Activated naive CD4-positive, alpha-beta T cell treated with anti-CD3 and anti-CD28 coated beads, Interleukin-2, amount 10 ng/mL, durations not matched to agents 7 days and 5 days (primary cell): ENCODE measurements at regions not wholly inside any gene's neighbourhood (a gene's known extent, or its start where the extent isn't known, plus 50 kb on each side); places are given as distances from the start of the nearest gene placed in this dataset.

Experiments used
- CTCF ChIA-PET: fragments of 350-600 bp; sonication (Branson Sonifier 250); formaldehyde crosslinking; loops from one replicate; lab custom pipeline; 2021; ENCODE audit warnings: antibody characterized with exemption; lab: Charles Lee
- DNase-seq: peaks from one replicate; pipeline ENCODE4 v3.0.0-alpha.2; 2020
- H3K27ac Mint-ChIP-seq: one replicate; pipeline ENCODE4 v1.8.0; 2021; ENCODE audit warnings: mild to moderate bottlenecking, moderate library complexity, mixed read lengths
- H3K27me3 Mint-ChIP-seq: one replicate; pipeline ENCODE4 v1.8.0; 2021; ENCODE audit warnings: mild to moderate bottlenecking, mixed read lengths
- H3K36me3 Mint-ChIP-seq: one replicate; pipeline ENCODE4 v1.8.0; 2021; ENCODE audit warnings: mixed read lengths
- H3K4me1 Mint-ChIP-seq: one replicate; pipeline ENCODE4 v1.8.0; 2021; ENCODE audit warnings: mixed read lengths
- H3K4me3 Mint-ChIP-seq: one replicate; pipeline ENCODE4 v1.8.0; 2021; ENCODE audit warnings: mild to moderate bottlenecking, moderate library complexity, mixed read lengths
- H3K9me3 Mint-ChIP-seq: one replicate; pipeline ENCODE4 v1.8.0; 2021; ENCODE audit warnings: mixed read lengths

DNA sequence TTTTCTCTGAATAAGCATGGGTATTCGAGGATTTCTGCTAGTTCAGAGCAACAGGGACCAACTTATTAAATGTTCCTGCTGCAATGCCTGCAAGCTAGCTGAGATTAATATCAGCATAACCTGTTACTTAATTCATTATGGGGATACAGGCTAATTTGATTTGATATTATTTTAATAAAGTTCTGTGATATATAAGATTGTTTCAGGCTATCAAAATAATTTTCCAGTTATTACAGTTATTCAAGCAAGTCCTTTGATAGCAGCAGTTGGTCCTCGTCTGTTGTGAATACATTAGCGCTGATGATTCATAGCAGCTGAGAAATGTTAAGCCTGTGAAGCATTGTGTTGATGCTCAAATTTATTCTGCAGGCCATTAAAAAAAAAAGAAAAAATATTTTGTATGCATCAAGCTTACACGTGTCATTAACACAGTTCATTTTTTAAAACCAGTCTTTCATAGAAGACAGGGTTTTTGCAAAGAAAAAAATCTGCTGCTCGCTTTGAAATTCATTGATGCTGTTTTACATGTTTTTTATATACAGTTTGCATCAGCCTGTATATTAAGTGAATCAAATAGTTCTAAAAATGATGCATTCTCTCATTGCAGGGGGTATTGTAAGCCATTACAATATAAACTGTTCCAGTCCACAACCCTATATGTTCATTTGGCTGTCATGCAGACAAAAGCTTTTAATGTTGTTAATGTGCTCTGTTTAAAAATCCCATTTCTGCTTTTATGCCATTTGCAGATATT, 482.5 kb downstream of the BCL11A start:
- Mint-ChIP-seq H3K4me3 (no peak overlapping the region), H3K27me3 (peaks cover 3% of the 10 kb centered on the region), H3K9me3 (no peaks in the 10 kb centered on the region), H3K4me1 (no peaks in the 10 kb centered on the region), H3K36me3 (no peaks in the 10 kb centered on the region), H3K27ac (no peak overlapping the region)
- CTCF ChIA-PET = no interaction called here
- no peak for DNase-seq

DNA sequence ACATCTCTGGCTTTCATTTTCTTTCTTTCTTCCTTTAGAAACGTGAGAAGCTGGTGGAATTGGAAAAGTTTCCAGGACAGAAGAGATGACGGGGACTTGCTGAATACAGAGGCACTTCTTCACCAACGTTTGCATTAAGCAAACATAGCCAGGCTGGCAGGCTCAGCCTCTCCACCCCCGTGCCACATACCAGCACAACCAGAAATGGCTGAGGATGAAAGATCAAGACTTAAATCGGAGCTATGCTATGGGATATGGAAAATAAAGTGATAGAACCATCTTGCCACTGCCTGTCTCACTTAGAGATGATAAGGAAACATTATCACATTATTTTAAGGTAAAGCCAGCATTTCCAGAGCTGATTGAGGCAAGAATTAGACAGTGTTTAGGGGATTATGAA, 483.3 kb downstream of the BCL11A start:
- Mint-ChIP-seq H3K36me3 (no peaks in the 10 kb centered on the region), H3K27me3 (peaks cover 3% of the 10 kb centered on the region), H3K9me3 (no peaks in the 10 kb centered on the region), H3K4me3 (no peak overlapping the region), H3K27ac (no peak overlapping the region), H3K4me1 (no peaks in the 10 kb centered on the region)
- CTCF ChIA-PET = no interaction called here
- DNase-seq = no peak

DNA sequence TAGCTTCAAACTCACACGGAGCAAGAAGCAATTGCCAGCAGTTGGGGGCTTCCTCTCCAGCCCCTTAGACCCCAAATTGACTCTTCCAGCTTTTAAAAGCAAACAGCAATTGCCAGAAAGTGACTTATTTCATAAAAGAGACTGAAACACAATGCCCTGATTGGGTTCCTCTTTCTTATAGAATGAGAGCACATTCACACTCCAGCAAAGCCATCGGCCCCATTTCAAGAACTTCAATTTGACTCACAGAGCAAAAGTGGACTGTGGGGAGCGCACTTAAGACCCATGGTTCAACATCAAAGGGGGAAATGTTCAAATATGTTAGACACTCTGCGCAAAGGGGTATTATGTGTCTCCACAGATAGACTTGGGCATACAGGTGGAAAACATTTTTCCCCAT, 484.7 kb downstream of the BCL11A start:
- H3K27ac Mint-ChIP-seq = no peak overlapping the region
- no peaks in the 10 kb centered on the region for H3K4me1 Mint-ChIP-seq
- no peak for DNase-seq
- no peaks in the 10 kb centered on the region for H3K36me3 Mint-ChIP-seq
- no peaks in the 10 kb centered on the region for H3K9me3 Mint-ChIP-seq
- H3K4me3 Mint-ChIP-seq = no peak overlapping the region
- CTCF ChIA-PET = no interaction called here
- peaks cover 7% of the 10 kb centered on the region for H3K27me3 Mint-ChIP-seq

DNA sequence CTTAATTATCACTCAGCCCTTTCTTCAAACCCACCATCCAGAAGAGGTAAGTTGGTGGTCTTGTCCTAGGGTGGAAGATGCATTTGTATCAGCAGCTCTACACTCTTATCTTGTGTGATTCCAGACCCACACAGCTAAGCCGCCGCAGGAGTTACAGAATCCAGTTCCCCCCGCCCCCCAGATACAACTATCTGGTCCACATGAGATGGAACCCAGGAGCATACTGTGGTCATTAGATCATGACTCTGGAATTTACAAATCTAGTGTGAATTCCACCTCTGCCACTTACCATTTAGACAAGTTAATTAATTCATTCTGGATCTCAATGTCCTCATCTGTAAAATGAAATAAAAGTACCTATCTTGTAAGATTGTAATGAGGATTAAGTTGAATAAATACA, 486.4 kb downstream of the BCL11A start:
- no peak for DNase-seq
- Mint-ChIP-seq H3K27me3 (peaks cover 7% of the 10 kb centered on the region), H3K27ac (no peak overlapping the region), H3K36me3 (no peaks in the 10 kb centered on the region), H3K4me3 (no peak overlapping the region), H3K4me1 (no peaks in the 10 kb centered on the region), H3K9me3 (no peaks in the 10 kb centered on the region)
- CTCF ChIA-PET = no interaction called here

DNA sequence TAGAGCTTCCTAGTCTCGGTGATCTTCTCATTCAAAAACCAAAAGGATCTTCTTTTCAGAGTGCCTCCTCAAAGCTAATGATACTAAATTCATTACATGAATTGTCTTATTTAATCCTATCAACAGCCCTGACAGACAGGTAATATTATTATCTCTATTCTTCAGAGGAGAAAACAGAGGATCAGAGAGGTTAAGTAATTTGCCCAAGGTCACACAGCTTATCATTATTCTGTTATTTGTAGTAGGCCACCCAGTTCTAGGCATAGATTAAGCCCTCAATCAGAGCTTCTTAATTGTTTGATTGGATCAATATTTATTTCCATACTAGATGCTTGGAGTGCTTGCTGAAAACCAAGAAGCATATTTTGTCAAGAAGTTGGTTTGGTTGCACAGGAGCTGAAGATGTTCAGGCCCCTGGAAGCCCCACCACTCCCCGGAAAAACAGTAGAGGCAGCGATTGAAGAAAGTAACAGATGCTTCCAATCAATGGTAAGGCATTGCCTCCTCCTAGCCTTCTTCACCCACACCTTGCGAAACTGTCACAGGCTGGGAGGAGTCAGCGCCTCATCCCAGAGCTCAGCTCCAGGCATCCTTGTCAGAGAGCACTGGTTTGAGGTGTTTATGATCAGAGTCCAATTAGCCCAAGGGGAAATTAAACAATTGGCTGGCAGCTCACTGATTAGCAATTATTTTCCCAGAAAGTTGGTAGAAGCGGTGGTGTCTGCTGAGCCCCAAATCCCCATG, 487.2 kb downstream of the BCL11A start:
- Mint-ChIP-seq H3K36me3 (no peaks in the 10 kb centered on the region), H3K27me3 (peaks cover 4% of the 10 kb centered on the region), H3K4me3 (no peak overlapping the region), H3K4me1 (no peaks in the 10 kb centered on the region), H3K27ac (no peak overlapping the region), H3K9me3 (no peaks in the 10 kb centered on the region)
- no peak for DNase-seq
- CTCF ChIA-PET = no interaction called here

DNA sequence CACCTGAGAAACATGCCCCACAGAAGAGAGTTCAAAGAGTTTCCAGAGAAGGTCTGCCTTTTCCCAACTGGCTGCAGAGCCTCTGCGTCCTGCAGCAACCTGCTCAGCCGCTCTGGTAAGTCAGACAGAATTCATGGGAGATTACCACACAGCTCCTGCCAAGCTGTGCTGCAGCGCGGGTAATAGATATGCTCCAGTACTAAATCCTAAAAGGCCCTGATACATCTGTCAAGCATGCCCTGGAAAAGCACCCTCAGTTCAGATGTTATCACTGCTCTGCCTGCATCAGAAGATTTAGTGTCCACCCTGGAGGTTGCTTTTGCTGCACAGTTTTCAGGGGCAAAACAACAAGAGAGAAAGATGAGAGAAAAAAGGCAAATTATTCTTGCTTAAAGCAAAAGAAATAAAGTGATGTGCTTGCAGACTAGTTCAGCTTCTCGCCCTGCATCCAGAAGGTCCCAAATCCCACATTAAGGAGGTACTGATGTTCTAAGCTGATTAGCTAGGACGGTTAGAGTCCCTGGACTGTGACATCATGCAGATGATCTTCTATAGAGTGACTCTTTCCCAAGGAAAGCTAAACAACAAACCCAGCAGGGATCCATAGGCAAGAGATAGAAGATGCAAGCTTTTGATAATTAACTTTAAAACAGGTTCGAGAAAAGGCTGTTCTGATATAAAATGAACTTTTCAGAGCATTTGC, 488.6 kb downstream of the BCL11A start:
- H3K36me3 Mint-ChIP-seq = no peaks in the 10 kb centered on the region
- H3K4me1 Mint-ChIP-seq = no peaks in the 10 kb centered on the region
- no peak for DNase-seq
- no peak overlapping the region for H3K4me3 Mint-ChIP-seq
- CTCF ChIA-PET = no interaction called here
- no peak overlapping the region for H3K27ac Mint-ChIP-seq
- H3K9me3 Mint-ChIP-seq = no peaks in the 10 kb centered on the region
- H3K27me3 Mint-ChIP-seq = peaks cover 4% of the 10 kb centered on the region

DNA sequence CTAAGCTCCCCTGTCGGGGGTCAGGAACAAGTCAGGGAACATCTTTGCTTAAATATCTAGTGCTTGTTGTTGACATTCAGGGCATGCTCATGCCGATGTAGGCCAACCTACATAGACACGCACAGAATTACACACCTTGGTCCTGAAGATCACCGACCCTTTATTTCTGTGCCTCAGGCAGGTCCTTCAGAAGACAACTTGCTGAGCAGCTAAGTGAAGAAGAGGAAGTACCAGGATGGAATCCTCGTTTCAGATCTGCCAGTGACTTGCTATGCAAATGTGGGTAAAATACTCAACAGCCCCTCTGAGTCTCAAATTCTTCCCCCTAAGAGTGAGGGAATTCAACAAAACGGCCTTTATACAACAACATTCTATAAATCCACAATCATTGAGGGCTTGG, 494.7 kb downstream of the BCL11A start:
- Mint-ChIP-seq H3K4me1 (no peaks in the 10 kb centered on the region), H3K27me3 (no peaks in the 10 kb centered on the region), H3K9me3 (no peaks in the 10 kb centered on the region), H3K4me3 (no peak overlapping the region), H3K36me3 (no peaks in the 10 kb centered on the region), H3K27ac (no peak overlapping the region)
- CTCF ChIA-PET = no interaction called here
- no peak for DNase-seq

DNA sequence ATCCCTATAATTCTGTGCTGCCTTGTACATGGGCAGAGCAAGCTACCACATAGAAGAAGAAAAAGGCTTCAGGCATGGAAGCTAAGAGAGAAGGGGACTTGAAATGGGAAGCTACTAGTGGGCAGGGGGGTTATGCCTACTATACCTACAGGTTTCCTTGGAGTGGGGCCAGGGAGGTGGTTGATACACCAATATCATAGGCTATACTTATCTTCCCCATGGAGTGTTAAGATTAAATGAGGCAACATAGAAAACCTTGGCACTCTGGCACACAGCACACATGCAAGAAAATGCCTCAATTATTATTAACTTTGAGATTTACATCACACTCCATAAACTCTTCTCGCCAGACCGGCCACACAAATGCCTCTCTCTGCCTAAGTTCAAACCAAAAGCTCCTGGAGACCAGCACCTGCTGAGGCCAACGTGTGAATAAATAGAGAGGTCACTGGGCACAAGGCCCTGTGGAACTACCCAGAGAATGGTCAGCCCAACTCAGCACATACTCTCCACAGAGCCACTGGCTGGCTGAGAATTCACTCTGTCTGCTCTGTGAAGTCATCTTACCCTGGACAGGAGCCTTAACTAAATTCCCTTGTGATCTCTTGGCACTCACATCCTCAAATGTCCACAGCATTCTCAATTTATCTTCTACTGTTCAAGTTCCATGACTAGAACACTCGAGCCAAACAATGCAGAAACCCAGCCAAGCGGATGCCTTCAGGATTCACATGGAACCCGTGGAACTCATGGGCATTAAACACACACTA, 498.7 kb downstream of the BCL11A start:
- H3K27me3 Mint-ChIP-seq = no peaks in the 10 kb centered on the region
- no peak overlapping the region for H3K4me3 Mint-ChIP-seq
- H3K4me1 Mint-ChIP-seq = no peaks in the 10 kb centered on the region
- CTCF ChIA-PET = no interaction called here
- no peak for DNase-seq
- H3K9me3 Mint-ChIP-seq = no peaks in the 10 kb centered on the region
- no peaks in the 10 kb centered on the region for H3K36me3 Mint-ChIP-seq
- H3K27ac Mint-ChIP-seq = no peak overlapping the region

DNA sequence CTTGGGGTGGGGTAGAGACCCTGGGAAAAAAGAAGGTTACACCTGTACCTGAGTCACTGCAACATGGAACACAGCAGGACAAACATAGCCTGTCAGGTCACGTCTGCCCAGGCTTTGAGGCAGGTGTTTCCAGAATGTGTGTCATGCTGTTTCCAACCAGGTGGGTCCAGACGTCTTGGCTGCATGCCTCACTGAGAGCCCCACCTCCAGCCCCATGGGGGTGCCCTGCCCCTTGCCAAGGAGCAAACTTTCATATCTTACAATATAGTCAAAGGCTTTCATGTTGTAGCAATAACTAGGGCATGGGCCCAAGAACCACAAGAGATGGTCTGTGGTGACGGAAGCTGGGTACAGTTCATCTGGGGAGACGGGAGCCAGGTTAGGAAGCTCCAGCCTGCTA, 499.7 kb downstream of the BCL11A start:
- H3K9me3 Mint-ChIP-seq = no peaks in the 10 kb centered on the region
- DNase-seq = no peak
- no peaks in the 10 kb centered on the region for H3K36me3 Mint-ChIP-seq
- H3K27me3 Mint-ChIP-seq = no peaks in the 10 kb centered on the region
- H3K4me3 Mint-ChIP-seq = no peak overlapping the region
- H3K27ac Mint-ChIP-seq = no peak overlapping the region
- H3K4me1 Mint-ChIP-seq = no peaks in the 10 kb centered on the region
- CTCF ChIA-PET = no interaction called here

DNA sequence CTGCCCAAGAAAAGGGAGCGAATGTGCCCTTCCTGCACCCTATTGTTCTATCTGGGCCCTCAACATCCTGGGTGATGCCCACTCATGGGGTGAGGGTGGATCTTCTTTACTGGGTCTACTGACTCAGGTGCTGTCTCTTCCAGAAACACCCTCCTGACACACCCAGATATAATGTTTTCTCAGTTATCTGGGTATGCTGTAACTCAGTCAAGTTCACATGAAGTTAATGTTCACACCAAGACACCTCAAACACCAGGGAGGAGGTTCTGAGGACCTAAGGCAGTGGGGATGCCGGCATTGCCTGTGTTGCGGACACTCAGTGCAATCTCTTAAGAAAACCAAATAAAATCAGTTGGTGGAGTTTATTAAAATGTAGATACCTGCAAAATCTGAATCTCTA, 500.9 kb downstream of the BCL11A start:
- Mint-ChIP-seq H3K36me3 (no peaks in the 10 kb centered on the region), H3K4me1 (no peaks in the 10 kb centered on the region), H3K27me3 (no peaks in the 10 kb centered on the region), H3K27ac (no peak overlapping the region), H3K9me3 (no peaks in the 10 kb centered on the region), H3K4me3 (no peak overlapping the region)
- CTCF ChIA-PET = no interaction called here
- DNase-seq = no peak

DNA sequence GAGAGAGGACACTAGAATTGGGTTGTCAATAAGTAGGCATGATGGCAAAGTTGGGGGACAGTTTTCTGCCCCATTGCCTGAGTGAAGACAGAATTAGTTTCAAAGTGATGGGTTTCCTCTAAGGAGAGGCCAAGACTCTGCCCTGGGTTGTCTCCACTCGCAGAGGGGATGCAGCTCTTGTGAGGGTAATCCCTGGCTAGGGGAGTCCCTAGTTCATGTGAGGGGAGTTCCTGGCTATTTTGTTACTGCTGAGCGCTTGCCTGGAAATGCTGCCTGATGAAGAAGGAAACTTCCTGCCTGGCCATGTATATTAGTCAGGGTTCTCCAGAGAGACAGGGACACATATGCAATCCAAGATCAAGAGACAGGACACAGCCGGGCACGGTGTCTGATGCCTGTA, 501.5 kb downstream of the BCL11A start:
- H3K4me1 Mint-ChIP-seq = no peaks in the 10 kb centered on the region
- H3K27ac Mint-ChIP-seq = no peak overlapping the region
- CTCF ChIA-PET = no interaction called here
- no peak overlapping the region for H3K4me3 Mint-ChIP-seq
- no peaks in the 10 kb centered on the region for H3K9me3 Mint-ChIP-seq
- no peak for DNase-seq
- H3K27me3 Mint-ChIP-seq = no peaks in the 10 kb centered on the region
- H3K36me3 Mint-ChIP-seq = no peaks in the 10 kb centered on the region

DNA sequence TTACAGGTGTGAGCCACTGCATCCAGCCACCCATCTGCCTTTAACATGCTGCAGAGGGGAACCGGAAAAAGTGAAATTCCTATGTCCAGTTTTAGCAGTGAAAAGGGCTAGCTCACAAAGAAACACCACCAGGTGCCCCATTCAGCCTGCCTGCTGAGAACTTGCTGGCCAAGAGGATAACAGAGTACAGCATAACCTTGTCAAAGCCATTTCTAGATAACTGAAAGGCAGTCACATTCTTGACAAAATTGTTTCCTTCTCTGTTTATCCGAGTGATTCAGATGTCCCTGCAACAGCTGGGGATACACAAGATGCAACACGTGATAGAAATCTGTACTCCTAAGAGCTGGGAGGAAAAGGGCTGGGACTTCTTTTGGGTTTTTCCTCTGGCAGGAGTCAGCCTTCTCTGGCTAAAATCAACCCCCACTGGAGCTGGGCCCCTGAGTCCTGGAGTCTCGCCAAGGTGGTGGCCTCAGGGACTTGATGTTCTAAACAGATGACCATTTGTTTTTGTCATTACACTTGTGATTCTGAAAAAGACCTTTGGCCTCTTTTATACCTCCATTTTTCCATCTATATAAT, 505.4 kb downstream of the BCL11A start:
- no peak overlapping the region for H3K27ac Mint-ChIP-seq
- no peak overlapping the region for H3K4me3 Mint-ChIP-seq
- H3K9me3 Mint-ChIP-seq = no peaks in the 10 kb centered on the region
- H3K4me1 Mint-ChIP-seq = no peaks in the 10 kb centered on the region
- DNase-seq = no peak
- CTCF ChIA-PET = no interaction called here
- H3K27me3 Mint-ChIP-seq = no peaks in the 10 kb centered on the region
- H3K36me3 Mint-ChIP-seq = no peaks in the 10 kb centered on the region

DNA sequence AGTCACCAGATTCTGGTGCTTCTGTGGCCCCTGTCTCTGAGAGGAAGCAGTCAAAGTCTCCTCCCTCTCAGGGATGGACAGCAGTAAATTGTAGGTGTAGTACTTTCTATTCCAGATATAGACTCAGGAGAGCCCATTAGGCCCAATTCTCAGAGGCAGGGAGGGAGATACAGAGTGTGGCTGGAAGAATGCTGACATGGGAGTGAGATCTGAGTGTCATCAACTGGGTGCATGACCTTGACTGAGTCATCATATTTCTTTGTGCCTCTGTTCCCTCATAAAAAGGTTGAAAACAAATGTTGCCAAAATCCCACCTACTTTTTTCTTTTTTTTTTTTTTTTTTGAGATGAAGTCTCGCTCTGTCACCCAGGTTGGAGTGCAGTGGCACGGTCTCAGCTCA, 506.1 kb downstream of the BCL11A start:
- H3K4me3 Mint-ChIP-seq = no peak overlapping the region
- CTCF ChIA-PET = no interaction called here
- no peak overlapping the region for H3K27ac Mint-ChIP-seq
- no peaks in the 10 kb centered on the region for H3K4me1 Mint-ChIP-seq
- no peak for DNase-seq
- no peaks in the 10 kb centered on the region for H3K36me3 Mint-ChIP-seq
- no peaks in the 10 kb centered on the region for H3K9me3 Mint-ChIP-seq
- H3K27me3 Mint-ChIP-seq = no peaks in the 10 kb centered on the region

DNA sequence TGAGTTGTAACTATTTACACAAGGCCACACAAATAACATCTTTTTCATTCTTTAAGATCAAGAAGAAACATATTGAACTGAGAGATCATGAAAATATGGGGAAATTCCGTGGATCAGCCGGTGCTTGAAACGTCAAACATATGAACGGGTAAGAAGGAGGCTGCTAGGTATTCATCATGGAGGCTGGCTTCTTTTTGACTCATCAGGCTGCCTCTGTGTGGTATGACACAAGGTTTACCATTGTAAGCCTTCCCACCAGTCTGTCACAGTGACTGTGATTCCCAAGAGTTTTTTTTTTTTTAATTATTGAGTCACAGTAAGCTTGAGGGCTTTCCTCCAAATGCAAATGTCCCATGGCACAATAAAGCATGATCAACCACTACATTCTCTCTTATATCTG, 506.9 kb downstream of the BCL11A start:
- no peaks in the 10 kb centered on the region for H3K36me3 Mint-ChIP-seq
- CTCF ChIA-PET = no interaction called here
- DNase-seq = no peak
- no peak overlapping the region for H3K4me3 Mint-ChIP-seq
- H3K27ac Mint-ChIP-seq = no peak overlapping the region
- H3K4me1 Mint-ChIP-seq = no peaks in the 10 kb centered on the region
- H3K27me3 Mint-ChIP-seq = no peaks in the 10 kb centered on the region
- no peaks in the 10 kb centered on the region for H3K9me3 Mint-ChIP-seq
